HG03354 (cell line): ENCODE measurements at regions not wholly inside any gene's neighbourhood (a gene's known extent, or its start where the extent isn't known, plus 50 kb on each side); places are given as distances from the start of the nearest gene placed in this dataset.

Experiments used
- ATAC-seq: cut with Tn5 transposase; IDR thresholded peaks from one replicate; pipeline ENCODE4 v1.9.1; 2021; ENCODE audit warnings: mild to moderate bottlenecking; ENCODE audit not compliant: unreplicated experiment, poor library complexity, severe bottlenecking

- ATAC-seq: no peak
These were observed 359.2 kb upstream of the ACTBL2 start for GRCh38 chr5:57841676-57842363.

DNA sequence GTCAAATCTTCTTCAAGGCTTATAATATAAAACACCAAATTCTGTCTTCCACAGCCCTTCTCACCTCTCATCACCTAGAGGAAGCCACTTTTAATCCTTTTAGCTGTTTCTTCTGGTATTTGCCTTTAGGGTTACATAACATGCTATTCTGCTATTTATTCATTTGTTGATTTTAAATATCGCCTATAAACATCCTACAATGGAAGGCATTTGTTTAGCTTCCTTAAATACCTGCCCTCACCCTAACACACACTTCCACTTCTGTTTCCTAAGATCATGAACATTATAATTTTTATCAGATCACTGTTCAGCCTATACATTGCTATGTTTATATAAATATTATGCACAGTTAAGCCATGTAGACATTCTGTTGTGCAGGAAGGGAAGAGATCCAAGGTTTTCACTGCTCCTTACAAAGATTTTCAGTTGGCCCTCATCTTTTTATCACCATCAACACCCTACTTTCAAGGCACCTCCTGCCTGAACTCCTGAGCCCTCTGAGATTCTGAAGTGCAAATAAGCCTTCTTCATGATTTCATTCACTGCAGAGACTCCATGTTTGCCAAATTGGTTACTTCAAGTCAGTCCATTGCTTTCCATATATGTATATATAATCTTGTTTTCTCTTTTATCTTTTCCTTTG is 356.9 kb upstream of the ACTBL2 start:
- no peak for ATAC-seq

DNA sequence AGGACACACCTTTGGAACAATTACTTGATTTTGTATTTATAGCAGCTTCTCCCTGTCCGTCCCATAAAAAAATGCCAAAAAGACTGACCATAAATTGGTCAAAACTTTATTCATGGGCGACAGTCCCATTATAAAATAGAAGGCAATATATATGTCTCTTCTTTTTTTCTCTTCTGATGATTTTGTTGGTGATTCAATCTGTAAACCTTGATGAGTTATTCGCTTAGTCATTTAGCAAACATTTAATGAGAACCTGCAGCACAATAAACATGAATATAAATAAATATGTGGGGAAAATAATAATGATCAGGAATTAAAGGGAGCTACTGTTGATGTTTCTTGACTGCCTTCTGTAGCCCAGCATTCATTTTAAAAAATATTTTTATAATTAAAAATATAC is 356.4 kb upstream of the ACTBL2 start:
- ATAC-seq: no peak

DNA sequence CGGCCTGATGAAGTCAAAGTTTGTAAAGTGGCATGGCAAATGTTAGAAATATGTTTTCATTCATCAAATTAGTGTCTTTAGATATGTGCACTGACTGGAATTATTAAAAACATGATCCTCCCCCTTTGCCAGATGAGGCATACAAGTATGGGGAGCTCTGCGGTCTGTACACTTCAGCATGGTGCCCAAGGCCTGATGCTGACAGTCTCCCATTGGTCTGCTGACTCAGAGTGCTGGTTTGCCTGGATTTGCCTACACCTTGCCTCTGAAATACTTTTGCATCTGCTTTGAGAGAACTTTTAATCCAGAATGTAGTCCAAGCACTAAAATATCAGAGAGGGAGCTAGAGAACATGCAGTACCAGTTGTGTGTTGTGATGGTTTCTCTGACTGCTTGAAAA is 354.3 kb upstream of the ACTBL2 start:
- no peak for ATAC-seq

GRCh38 chr5:57836331-57836730 is 353.7 kb upstream of the ACTBL2 start:
- ATAC-seq: no peak

DNA sequence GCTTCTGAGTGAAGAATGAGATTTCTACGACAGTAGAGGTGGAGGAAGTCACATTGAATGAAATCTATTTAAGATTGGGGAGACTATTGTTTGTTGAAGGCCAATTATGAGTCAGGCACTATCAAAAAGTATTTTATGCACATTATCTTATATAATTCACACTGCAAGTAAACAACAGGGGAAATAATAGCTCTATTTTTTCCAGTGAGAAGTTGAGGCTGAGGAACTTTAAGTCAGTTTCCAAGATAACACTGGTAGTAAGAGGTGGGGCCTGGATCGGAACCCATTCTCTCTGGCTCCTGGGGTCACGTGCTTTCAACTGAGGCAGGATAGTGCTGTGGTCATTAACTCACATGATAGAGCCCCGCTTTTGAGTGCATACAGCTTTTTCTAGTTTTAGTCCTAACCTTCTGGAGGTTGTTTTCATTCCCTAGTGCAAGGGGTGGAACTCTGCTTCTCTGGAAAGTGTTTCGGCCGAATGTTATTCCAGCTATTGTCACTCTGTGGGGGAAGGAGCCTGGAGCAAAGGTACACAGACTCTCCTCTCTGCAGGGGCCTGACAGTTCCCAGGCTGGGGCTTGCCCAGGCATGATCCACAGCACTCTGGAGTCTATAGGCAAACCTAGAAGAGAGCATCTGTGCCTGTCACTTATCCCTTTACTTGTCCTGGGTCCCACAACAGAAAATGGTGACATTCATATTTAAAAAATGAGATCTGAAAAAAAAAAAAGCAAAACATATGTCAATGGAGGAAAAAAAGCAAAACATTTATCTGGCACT is 352.4 kb upstream of the ACTBL2 start:
- ATAC-seq: no peak

GRCh38 chr5:57833489-57833888 is 350.9 kb upstream of the ACTBL2 start:
- ATAC-seq: no peak

GRCh38 chr5:57832875-57833274 is 350.3 kb upstream of the ACTBL2 start:
- ATAC-seq: no peak

DNA sequence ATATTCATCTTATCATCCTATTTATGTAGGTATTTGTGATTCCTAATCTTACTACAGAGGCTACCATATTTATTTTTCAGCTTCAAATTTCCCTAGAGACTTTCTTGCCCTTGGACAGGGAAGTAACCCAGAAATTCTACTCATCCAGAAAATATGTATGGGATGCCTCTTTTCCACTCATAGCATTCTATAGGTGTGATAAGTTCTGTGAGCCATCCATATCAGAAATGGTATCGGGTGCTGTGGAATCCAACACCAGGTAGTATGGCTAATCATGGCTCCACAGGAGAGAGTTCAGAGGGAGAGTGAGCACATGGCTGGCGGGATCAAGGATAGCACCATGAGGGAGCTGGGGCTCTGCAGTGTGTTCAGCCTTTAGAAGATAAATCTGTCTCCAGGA is 349.3 kb upstream of the ACTBL2 start:
- ATAC-seq: no peak

- ATAC-seq: no peak
These were observed 348.5 kb upstream of the ACTBL2 start for GRCh38 chr5:57831090-57831489.

GRCh38 chr5:57828221-57828620 is 345.6 kb upstream of the ACTBL2 start:
- no peak for ATAC-seq

DNA sequence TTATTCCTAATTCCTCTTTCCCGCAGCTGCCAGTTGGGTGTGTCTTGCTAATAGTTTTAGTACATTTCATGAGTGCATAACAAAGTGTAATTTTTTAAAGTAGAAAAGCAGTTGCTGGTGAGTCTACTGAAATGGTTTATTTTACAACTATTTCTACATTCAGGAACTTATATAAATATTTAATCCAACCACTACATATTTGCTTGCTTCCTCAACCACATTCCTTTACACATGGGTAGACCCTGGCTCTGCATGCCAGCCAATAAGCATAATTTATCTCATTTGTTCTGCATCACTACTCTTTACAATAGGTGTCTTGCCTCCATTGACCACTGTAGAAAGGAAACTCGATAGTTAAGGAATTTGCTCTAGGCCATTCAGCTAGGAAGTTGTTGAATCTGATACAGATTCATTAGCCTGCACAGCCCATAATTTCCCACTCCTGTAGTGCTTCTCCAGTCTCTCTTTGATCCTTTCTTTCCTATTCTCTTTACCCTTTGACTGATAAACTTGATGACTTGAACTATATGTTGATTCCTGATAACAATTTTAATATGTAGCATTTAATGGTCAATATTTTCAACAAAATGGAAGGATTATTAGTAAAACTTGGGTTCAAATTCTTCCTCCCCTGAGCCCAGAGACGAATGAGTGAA is 342.5 kb upstream of the ACTBL2 start:
- ATAC-seq: no peak

- no peak for ATAC-seq
These were observed 342.0 kb upstream of the ACTBL2 start for GRCh38 chr5:57824623-57825022.

GRCh38 chr5:57824047-57824446 is 341.4 kb upstream of the ACTBL2 start:
- ATAC-seq: no peak

GRCh38 chr5:57822651-57823050 is 340.0 kb upstream of the ACTBL2 start:
- no peak for ATAC-seq

DNA sequence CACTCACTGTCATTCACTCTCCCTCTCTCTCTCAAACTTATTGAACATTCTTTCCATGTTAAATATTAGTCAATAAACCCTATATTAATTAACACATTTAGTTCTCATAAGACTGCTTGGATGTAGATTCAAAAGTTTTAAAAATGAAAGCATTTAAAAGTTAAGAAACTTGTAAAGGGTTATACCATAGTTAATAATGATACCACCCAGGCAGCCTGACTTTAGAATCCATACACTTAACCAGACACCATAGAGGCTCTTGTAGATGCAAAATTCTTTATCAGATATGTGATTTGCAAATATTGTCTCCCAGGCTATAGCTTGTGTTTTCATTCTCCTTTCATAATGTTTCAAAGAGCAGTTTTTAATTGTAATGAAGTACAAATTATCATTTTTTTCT is 335.8 kb upstream of the ACTBL2 start:
- peak; percentile 45 for ATAC-seq

- peak; percentile 66 for ATAC-seq
These were observed 335.3 kb upstream of the ACTBL2 start for GRCh38 chr5:57817924-57818323.

DNA sequence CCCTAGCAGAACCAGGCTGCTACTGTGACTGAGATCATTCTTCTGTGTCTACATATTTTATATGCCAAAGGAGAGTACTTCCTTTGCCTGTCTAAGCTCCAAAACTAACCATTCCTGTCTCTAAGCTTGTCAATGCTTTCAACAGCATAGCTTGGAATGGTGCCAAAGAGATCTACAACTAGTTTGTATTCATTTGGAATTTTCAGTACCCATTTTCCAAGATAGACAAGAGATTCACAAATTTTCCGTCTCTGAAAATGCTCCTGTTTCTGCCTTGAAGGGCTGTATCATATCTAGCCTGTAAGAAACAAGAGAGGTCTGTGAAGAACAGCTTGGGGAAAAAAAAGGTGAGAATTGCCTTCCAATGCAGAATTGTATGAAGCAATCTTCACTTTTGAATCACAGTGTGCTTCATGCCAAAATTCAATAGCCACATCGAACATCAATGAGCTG is 334.4 kb upstream of the ACTBL2 start:
- ATAC-seq: no peak

GRCh38 chr5:57816108-57816507 is 333.5 kb upstream of the ACTBL2 start:
- no peak for ATAC-seq

- no peak for ATAC-seq
These were observed 323.1 kb upstream of the ACTBL2 start for GRCh38 chr5:57805732-57806131.
